DMS114 treated with DMSO at 0.1 percent for 48 hours (cell line): ENCODE measurements at regions not wholly inside any gene's neighbourhood (a gene's known extent, or its start where the extent isn't known, plus 50 kb on each side); places are given as distances from the start of the nearest gene placed in this dataset.

Source experiments
- DNase-seq: peaks from one replicate; lab custom pipeline; 2025; ENCODE audit not compliant: unreplicated experiment; lab: John Stamatoyannopoulos, UW

DNA sequence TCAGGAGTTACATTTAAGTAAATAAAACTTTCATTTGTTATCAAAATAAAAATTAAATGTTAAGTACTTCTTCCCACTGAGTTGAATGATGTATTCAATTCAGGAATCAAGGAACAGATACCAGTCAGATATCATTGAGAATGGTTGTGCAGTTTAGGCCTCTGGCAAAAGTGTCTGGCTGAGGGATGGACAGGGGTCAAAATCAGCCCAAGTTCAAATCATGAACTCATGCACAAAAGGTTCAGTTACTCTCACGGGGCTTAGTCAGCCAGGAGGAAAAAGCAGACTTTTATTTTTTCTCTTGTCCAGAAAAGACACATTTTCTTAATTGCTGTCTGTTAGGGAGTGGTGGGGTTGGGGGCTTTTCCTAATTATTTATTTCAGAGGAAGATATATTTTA, 166.3 kb downstream of the RASSF9 start:
- no peak for DNase-seq

DNA sequence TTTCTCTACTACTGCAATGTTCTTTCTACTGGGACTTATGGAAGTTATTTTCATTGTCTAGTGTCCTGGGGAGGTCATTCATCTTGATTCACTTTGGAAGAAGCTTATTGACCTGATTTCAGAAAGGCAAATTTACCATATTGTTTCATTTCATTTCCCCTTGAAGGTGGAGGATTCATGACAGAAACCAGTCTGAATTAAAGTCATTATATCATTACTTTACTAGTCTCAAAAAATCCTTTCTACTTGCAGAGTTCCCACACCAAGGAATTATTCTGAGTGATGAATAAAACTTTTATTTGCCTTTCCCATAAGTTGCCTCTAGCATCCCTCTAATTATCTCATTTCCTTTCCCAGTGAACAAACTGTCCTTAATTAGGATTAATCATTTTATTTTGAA, 163.8 kb downstream of the RASSF9 start:
- no peak for DNase-seq

DNA sequence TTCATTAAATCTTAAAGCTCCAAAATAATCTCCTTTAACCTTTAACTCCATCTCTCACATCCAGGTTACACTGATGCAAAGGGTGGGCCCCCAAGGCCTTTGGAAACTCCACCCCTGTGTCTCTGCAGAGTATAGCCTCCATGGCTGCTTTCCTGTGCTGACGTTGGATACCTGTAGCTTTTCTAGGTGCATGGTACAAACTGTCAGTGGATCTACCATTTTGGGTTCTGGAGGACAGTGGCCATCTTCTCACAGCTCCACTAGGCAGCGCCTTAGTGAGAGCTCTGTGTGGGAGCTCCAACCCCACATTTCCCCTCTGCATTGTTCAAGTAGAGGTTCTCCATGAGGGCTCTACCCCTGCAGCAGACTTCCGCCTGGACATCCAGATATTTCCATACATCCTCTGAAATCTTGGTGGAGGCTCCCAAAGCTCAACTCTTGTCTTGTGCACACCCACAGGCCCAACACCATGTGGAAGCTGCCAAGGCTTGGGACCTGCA, 162.2 kb downstream of the RASSF9 start:
- no peak for DNase-seq

DNA sequence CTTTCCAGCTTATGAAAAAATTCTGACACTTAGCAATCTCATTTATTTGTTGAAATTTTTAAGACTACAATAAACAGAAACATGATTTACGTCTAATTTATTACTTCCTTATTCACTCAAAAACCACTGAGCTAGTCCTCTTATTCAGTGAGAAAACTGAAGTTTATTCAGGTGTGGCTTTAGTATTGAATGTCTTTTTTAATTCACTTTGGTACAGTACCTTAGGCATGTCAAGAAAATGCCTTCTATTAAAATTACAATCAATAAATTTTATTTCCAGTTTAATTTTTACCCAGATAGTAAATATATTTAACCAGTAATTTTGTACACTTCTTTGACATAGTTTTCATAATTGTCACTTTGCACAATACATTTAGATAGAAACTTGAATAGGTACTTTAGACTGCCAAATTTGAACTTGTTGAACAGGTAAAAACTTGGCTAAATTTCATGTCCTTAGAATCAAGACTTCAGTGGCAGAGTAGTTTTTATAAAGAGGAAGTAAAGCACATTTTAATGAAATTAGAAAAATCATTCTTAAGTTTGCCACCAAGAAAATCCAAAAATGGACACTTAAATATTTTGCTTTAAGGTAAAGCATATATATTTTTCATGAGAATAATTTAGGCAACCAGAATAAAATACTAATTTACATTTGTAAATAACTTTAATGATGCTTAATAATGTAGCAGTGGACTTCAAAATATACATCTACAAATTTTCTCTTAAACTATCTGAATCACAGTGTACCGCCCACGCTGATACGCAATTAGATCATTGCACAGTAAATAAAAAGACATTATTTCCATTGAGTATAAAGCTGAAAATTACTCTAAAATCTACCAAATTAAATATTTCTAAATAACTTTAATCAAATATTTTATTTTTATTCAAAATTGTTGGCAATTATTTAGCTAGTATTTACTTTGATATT, 159.1 kb downstream of the RASSF9 start:
- DNase-seq: no peak

DNA sequence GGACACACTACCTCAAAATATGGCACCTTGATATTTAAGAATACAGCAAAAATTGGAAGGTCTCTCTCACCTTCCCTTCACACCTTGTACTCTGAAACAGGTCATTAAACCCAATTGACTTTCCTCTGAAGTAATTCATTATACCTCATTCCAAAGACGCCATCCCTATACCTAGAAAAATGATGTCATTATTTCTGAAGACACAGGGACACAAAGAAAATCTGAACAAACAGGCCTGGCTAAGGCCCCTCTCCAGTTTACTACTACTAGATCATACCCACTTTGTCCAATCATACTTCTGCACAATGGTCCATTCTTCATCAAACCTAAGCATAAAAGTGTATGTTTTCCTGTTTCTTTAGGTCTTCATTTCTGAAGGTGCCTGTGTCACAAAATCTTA, 156.9 kb downstream of the RASSF9 start:
- no peak for DNase-seq

DNA sequence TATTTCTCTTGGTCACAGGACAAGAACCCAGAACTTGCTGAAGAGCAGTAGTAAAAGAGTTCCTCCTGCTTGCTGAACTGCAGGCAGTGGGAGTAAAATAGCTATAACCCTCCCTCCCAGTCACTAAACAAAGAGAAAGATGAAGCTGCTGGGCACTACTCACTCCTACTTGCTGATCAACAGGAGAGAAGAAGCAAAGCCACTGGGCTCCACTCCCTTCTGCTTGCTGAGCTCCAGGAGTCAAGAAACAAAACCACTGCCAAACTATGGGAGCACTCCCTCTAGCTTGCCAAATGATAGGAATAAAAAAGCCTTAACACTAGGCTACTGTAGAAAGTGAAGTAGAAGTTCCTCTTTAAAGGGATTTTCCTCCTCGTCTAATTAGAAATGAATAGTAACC, 155.3 kb downstream of the RASSF9 start:
- DNase-seq: no peak

DNA sequence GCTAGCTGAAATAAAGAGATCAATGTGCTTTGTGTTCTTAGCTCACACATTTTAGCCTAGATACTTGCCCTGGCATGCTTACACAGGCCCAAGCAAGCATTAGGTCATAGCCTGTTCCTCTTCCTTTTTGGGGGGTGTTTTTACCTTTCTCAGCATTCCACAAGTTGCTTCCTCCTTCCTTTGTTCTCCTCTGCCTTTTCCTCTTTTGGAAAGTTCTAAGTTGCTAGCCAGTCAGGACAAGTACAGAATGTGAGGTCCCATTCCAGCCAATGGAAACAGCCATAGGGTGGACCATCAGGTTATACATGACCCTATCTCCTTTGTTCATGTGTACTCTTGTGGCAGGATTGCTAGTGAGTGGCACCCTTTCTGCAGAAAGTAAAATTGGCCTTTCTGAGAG, 154.9 kb downstream of the RASSF9 start:
- DNase-seq: no peak

DNA sequence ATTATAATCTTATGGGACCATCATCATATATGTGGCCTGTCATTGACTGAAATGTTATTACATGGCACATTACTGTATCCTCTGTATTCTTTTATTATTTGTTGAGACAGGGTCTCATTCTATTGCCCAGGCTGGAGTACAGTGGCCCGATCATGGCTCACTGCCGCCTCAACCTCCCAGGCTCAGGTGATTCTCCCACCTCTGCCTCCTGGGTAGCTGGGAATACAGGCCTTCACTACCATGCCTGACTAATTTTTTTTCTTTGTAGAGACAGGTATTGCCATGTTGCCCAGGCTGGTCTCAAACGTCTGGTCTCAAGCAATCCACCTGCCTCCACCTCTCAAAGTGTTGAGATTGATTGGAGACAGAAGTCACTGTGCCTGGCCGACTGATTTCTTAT, 153.2 kb downstream of the RASSF9 start:
- DNase-seq: no peak

DNA sequence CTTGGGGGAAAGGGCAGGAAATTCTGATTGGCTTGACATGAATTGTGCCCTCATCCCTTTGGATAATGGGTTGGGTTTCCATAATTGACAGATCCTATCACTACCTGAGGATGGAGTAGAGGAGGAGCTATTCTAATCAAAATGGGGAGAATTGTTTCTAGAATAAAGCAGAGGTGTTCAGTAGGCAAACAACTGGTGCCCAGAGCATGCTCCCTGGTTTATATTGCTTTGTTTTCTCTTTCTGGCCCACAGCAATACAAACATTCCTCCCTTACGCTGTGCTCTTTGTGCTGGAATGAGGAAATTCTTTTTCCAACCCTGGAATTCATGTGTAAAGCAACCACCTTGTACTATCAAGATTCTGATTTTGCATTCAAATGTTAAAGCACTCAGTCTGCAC, 147.4 kb downstream of the RASSF9 start:
- DNase-seq: no peak

DNA sequence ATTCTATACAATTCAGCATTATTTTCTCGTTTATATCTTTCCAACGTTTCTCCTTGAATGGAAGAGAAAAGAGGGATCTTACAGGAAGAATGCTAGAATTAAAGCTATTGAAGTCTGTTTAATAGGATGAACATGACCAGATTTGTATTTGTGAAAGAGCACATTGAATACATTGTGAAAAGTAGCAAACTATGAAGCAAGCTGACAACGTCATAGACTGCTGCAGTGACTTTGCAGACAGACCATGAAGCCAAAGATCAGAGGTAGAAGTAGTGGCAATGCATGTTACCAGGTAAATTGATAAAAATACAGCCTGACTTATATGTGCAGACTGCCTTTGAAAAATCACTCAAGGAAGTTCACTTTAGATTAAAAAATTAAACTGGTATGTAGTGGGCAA, 146.1 kb downstream of the RASSF9 start:
- DNase-seq: no peak

DNA sequence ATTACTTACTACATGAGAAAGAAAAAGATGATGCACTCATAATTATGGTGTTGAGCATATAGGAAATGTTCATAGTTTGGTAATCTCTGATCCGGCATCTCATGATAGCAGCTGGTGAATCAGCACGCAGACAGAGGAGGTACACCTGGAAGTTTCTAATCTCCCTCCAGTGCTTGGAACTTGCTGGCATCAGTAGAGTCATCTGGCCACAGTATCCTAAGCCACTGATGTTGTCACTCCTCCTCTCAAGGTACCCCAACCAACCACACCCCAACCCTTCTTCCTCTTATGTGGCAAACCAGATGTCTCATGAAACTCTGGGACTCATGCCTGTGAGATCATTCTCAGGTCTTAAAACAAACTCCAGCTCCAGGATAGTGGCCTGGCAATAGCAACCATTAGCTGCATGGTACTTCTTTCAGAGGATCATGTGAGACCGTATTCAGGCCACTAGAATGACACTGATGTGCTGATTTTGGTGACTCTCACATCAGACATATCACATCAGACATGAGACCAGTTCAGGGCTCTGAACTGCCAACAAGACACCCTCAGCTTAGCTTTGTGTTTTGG, 143.0 kb downstream of the RASSF9 start:
- DNase-seq: no peak

DNA sequence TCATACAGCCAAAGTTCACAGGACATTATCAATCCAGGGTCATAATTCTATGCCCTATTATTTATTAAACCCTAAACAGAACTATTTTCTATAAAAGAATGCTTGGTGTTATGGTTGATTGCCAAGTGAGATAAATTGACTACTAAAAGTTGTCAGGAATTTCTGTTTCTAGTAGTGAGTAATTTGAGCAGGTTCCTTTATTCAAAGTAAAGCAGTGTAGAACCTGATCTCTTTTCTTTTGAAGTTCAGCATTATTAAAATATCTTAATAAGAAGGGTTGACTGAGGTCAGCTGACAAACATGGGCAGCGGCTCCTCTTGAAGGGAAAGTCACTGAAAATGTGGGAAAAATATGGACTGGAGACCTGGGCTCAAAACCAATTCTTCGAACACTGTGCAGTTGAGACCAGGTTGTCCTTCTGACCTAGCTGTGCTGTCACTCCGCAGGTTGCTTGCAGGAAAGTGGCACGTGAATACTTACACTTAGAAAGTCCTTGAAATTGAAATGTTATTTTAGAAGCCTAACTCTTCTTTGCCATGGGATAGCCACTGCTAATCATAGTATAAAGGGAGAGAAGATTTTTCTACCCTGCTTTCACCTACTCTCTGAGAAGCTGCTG, 141.0 kb downstream of the RASSF9 start:
- no peak for DNase-seq

DNA sequence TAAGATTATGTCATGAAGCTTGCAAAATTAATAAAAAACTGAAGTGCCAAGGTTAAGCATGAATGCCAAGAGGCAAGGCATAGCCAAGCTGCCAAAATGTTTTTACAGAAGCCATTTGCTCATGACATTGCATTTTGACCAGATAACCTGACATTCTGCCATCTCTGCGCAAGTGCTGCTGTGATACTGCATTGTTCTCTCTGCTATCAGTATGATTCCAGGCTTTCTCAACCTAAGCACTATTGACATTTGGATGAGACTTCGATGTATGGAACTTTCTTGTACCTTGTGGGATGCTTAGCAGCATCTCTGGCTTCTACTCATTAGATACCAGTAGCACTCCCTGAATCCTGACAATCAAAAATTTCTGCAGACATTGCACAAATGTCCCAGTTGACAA, 139.2 kb downstream of the RASSF9 start:
- DNase-seq: no peak

DNA sequence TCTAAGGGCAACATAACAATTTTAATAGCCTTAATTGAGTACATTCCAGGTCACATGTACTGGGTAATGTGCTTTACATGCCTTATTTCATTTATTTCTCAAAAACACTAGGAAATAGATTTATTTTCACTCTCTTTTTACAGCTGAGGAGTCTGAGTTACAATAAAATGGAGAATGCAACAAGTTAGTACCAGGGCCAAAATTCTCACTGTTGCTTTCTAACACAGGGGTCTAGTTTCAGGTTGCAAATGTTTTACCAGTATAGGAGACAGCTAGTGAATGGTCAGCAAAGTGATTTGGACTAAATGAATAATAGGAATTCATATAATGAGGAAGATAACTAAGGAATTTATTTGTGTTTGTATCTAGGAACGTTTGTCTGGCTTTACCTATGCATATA, 137.3 kb downstream of the RASSF9 start:
- DNase-seq: no peak

DNA sequence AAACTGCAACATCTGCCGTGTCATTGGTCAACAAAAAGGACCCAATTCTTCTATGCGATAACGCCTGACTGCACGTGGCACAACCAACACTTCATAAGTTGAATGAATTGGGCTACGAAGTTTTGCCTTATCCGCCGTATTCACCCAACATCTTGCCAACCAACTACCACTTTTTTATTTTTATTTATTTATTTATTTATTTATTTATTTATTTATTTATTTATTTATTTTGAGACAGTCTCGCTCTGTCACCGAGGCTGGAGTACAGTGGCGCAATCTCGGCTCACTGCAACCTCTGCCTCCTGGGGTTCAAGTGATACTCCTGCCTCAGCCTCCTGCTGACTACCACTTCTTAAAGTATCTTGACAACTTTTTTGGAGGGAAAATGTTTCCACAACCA, 127.4 kb downstream of the RASSF9 start:
- DNase-seq: no peak

DNA sequence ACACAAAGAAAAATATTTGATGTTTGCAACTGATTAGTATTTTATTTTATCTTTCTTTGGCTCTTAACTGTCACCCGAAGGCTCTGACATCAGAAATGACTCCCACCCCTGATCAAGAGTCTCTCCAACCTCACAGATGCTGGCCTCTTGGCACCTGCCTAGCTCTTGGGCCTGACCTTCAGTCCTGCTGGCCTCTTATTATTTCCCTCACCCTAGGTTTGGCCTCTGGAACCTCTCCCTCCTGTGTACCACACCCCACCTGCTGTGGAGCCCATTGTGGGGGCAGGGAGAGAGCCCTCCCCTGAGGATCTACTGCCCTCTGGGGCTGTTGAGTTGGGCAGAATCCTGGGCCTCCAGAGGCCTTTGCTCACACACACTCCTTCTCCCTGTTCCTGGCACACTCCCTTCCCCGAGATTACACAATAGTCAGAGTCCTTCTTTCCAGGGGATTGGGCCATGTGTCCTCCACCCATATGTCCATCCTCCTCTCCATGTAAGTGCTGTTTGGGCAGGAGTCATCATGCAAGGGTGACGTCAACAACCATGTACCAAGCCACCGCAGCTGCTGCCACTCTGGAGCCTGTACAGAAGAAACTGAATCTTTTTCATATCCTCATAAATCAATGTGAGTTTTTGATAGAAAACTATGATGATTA, 124.3 kb downstream of the RASSF9 start:
- no peak for DNase-seq

DNA sequence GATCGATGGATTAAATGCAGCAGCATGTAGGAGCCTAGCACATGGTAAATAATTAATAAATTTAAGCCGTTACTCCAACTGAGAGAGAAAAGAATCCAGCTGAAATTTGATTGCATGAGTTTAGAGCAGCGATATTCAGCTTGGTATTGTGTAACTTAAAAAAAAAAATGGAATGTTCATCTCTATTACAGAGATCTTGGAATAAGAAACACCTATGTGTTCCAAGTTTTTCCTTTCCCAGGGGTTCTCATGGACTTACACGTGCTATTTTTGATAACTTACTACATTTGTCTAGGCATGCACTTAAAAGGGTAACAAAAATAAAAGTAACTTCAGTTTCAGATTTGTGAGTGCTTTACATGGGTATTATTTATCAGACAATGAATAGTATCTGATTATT, 122.8 kb downstream of the RASSF9 start:
- DNase-seq: no peak

DNA sequence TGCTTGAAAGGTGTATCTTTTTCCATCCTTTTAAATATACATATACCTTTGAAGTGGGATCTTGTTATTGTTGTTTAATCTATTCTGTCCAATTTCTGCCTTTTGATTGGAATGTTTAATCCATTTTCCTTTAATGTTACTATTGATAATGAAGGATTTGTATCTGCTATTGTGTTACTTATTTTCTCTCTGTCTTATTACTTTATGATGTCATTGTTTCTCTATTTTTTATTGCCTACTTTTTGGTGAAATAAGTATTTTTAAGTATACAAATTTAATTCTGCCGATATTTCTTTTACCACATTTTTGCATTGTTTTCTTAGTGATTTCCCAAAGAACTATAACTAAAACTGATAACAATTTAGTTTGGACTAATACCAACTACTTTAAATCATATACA, 121.8 kb downstream of the RASSF9 start:
- no peak for DNase-seq

DNA sequence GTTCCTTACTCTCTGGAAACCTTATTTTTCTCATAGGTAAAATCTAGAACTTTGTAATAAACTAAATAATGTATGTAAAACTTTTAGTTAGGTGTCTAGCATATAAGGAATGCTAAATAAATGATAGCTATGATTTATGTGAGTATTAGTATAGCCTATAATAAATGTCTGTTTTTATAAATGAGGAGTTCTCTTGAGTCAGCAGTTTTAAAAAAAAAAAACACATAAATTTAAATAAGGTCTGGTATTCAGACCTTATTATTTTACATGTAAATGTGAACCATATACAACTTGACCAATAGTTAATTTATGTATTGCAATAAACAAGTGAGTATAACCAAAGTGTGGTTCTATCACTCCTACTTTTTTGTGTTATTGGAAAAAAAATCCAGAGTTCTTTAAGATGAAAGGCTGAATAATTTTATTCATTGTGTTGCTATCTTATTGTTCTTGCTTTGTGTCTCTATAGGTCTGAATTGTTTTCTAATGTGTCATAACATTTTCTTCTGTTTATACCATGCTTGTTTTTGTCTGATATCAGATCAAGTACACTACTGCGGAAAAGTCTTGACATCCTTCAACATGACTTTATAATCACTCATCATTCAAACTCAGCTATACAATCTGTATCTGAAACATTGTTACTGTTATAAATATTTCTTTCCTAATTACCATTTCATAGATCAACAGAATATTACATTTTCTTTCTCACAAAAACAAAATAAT, 115.7 kb downstream of the RASSF9 start:
- DNase-seq: no peak

DNA sequence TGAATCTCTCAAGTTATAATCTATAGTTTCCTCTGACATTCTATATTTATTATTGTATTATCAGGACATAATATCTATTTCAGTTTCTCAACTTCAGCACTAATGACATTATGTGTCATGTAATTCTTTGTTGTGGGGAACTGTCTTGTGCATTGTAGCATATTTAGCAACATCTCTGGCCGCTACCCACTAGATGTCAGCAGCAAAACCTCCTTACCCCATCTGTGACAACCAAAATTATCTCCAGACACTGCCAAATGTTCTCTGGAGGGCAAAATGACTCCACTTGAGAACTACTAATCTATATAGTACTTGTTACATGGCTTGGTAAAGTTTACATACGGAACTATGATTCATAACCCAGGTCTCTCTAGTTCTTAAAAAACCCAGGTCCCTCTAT, 110.2 kb downstream of the RASSF9 start:
- DNase-seq: no peak
